Sciatic nerve (tissue), 2 donors: ENCODE measurements at regions not wholly inside any gene's neighbourhood (a gene's known extent, or its start where the extent isn't known, plus 50 kb on each side); places are given as distances from the start of the nearest gene placed in this dataset.
"Not testable (repeated sequence)": the region's sequence is repeated elsewhere in the genome, so short reads cannot be mapped to it uniquely, and the experiment has no call there.

Experiments
- ATAC-seq: fragments of 200-7000 bp; cut with Tn5 transposase; one replicate; pipeline ENCODE4 v1.9.1; 2020; ENCODE audit warnings: mild to moderate bottlenecking, moderate library complexity
- DNase-seq: peaks from one replicate; pipeline ENCODE4 v3.0.0-alpha.2; 2020; ENCODE audit warnings: low spot score
- intact Hi-C: fragments of 100-400 bp; cut with DNase I; formaldehyde crosslinking; loops from one replicate; pipeline ENCODE4 v1.14.2; 2022
- donor health status: DM: no; HTN: no; CAD: no.
- donor health status: DM: no; HTN: no; CAD: no.

GRCh38 chr13:70520275-70521036 is 412.2 kb upstream of the KLHL1 start:
- ATAC-seq (no peak), DNase-seq (no peak)
- intact Hi-C loops, result no loop called here

- no peak for DNase-seq
- no peak for ATAC-seq
- intact Hi-C loops, result no loop called here
These were observed 409.8 kb upstream of the KLHL1 start for GRCh38 chr13:70518081-70518480.

DNA sequence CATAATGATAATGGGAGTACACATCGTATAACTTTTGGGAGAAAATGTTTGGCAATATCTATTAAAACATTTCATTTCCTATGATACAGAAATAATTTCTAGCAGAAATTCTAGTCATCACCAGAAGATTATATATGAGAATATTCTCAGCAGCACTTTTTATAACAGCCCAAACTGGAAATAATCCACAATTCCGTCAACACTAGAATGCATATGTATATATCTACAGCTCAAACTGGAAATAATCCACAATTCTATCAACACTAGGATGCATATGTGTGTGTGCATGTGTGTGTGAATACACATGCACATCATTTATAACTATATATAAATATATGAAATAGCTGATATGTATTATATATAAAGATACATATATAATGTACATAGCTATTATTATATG is 408.0 kb upstream of the KLHL1 start:
- DNase-seq, result no peak
- intact Hi-C loops, result no loop called here
- no peak for ATAC-seq

DNA sequence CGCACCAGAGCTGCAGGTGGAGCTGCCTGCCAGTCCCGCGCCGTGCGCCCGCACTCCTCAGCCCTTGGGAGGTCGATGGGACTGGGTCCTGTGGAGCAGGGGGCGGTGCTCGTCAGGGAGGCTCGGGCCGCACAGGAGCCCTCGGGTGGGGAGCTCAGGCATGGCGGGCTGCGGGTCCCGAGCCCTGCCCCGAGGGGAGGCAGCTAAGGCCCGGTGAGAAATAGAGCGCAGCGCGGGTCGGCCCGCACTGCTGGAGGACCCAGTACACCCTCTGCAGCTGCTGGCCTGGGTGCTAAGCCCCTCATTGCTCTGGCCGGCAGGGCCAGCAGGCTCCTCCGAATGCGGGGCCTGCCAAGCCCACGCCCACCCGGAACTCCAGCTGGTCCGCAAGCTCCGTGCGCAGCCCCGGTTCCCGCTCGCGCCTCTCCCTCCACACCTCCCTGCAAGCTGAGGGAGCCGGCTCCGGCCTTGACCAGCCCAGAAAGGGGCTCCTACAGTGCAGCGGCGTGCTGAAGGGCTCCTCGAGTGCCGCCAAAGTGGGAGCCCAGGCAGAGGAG is 403.7 kb upstream of the KLHL1 start:
- intact Hi-C loops, result not testable (repeated sequence)

GRCh38 chr13:70505809-70506208 is 397.6 kb upstream of the KLHL1 start:
- DNase-seq, result no peak
- ATAC-seq, result no peak
- intact Hi-C loops, result no loop called here

More for the DNA sequence above, 403.7 kb upstream of the KLHL1 start:
- ATAC-seq, DNase-seq: not testable (repeated sequence)

- ATAC-seq, result no peak
- intact Hi-C loops, result no loop called here
- DNase-seq, result no peak
These were observed 394.7 kb upstream of the KLHL1 start for GRCh38 chr13:70502944-70503343.

DNA sequence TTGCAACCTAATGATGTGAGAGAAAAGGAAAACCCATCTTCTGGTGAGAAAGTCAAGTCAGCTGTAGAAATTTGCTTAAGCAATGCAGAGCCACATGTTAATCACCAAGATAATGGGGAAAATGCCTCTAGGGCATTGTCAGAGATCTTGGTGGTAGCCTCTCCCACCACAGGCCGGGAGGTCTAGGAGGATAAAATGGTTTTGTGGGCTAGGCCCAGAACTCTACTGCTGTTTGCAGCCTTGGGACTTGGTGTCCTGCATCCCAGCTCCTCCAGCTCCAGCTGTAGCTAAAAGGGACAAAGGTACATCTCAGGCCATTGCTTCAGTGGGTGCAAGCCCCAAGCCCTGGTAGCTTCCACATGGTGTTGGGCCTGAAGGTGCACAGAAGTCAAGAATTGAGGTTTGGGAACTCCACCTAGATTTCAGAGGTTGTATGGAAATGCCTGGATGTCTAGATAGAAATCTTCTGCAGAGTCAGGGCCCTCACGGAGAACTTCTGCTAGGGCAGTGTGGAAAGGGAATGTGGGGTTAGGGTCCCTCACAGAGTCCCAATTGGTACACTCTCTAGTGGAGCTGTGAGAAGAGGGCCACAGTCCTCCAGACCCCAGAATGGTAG is 382.2 kb upstream of the KLHL1 start:
- intact Hi-C loops, result no loop called here
- DNase-seq (no peak), ATAC-seq (no peak)

DNA sequence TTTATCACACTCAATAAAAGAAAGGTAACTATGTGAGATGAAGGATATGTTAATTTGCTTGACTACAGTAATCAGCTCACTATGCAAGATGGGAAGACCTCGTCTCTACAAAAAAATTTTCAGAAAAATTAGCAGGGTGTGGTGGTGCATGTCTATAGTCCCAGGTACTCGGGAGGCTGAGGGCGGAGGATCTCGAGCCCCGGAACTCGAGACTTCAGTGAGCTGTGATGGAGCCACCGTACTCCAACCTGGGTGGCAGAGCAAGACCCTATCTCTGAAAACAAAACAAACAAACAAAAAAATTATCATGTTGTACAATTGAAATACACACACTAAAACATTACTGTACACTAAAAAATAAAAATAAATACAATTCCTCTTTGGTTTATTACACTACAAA is 376.7 kb upstream of the KLHL1 start:
- no peak for ATAC-seq
- intact Hi-C loops, result no loop called here
- no peak for DNase-seq

GRCh38 chr13:70483599-70484276 is 375.5 kb upstream of the KLHL1 start:
- DNase-seq (no peak), ATAC-seq (no peak)
- intact Hi-C loops, result no loop called here

DNA sequence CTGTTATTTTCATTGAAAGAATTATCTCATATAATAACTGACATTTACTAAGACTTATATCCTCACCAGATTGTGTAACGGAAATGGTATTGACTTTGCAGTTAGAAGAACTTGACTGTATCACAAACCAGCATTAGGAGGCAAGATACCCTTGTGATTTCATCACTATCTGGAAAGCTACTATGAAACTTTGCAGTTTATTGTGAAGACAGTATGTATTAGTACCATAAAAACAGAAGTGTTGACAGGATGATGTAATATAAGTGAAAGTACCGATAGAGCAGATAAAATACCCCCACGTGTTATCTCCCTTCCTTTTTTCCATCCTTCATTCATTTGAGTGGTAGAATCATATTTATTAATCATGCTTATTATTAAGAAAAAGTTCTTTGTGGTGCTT is 365.7 kb upstream of the KLHL1 start:
- intact Hi-C loops, result no loop called here
- DNase-seq (no peak), ATAC-seq (no peak)

DNA sequence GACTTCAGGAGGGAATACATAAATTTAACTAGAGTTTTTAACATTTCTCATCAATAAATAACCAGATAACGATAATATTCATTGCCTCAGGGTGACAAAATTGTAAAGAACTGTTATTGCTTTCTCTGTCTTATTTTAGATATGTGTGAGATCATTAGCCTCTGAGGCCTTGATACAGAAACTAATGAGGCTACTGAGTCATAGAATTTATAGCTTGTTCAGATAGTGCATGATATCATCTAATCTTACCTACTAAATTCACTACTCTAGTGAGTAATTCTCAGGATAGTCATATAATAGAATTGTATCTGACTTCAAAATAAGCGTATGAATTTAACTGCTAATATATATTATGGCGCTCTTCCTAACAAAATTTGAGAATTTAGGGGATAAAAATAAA is 360.8 kb upstream of the KLHL1 start:
- intact Hi-C loops, result no loop called here
- no peak for ATAC-seq
- DNase-seq, result no peak

DNA sequence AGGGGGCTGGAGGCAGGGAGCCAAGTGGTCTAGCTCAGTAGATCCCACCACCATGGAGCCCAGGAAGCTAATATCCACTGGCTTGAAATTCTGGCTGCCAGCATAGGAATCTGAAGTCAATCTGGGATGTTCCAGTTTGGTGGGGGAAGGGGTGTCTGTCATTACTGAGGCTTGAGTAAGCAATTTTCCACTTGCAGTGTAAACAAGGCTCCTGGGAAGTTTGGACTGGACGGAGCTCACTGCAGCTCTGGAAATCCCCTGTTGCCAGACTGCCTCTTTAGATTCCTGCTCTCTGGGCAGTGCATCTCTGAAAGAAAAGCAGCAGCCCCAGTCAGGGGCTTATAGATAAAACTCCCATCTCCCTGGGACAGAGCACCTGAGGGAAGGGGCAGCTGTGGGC is 349.2 kb upstream of the KLHL1 start:
- no peak for ATAC-seq
- intact Hi-C loops, result no loop called here

GRCh38 chr13:70448820-70449219 is 340.6 kb upstream of the KLHL1 start:
- ATAC-seq, result no peak
- intact Hi-C loops, result no loop called here
- DNase-seq, result no peak

More for the DNA sequence above, 349.2 kb upstream of the KLHL1 start:
- DNase-seq, result no peak

DNA sequence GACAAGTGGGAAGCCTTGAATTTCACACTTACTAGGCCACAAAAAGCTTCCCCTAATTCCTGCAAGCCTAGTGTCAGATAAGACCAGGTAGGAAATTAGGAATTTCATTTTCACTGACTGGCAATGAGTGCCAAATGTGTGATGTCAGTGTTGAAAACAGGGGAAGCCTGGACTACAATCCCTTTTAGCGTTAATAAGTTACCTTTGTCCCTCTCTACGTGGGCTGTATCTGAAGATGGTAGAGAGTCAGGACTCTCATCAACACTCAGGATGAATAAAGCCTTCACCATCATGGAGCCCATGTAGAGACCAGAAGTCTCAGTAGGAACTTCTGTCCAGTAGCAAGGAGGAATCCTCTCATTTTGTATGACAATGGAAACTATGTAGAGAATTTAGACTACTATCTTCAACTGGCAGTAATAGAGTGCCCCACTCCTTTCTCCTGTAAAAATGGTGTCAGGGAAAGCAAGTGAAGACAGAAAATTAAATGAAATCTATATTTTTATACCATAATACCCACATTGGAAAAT is 324.1 kb upstream of the KLHL1 start:
- intact Hi-C loops, result no loop called here
- no peak for ATAC-seq
- DNase-seq, result no peak

DNA sequence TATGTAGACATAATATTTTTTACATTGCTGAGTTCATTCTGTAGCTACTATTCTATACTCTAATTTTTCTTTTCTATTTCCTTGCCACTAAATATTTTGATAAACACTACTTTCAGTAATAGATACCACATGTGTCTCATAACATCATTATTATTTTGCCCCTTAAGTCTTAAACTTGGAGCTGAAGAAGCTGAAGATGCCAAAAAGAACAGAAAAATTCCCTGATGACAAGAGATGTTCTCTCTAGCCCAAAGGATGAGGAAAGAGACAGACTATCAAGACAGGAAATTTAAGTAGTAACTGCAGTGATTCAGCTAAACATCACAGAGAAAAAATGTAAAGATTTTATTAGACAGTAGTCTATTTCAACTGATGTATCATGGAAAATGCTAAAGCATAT is 322.0 kb upstream of the KLHL1 start:
- intact Hi-C loops, result no loop called here
- DNase-seq, result no peak
- no peak for ATAC-seq

DNA sequence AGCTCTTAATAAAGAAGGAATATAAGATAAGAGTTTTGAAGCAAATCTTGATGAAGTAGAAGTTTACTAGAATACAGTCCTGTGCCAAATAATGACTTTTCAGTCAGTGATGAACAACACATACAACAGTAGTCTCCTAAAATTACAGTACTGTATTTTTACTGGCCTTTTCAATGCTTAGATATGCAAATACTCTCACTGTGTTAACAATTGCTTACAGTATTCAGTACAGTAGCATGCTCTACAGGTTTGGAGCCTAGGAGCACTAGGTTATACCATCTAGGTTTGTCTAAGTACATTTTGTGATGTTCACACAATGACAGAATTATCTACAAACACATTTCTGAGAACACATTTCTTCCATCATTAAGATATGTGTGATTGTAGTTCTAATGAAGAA is 316.7 kb upstream of the KLHL1 start:
- DNase-seq, result no peak
- ATAC-seq, result no peak
- intact Hi-C loops, result no loop called here

DNA sequence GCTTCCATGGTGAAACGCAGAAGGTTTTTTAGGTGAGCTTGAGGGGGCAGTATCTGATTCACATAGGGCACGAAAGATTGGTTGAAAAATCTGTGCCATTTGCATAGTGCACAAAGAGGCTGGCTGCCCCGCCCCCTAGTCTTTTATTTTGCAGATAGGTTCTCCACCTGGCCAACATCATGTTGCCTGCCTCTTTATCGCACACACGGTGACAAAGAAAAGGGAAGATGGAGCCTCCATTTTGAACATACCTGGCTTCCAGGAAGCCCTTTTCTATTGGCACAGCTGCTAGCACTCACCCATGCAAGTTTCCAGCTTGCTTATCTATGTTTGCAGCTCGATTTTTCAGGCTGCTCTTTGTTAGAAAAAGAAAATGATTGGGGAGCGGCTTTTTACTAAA is 316.2 kb upstream of the KLHL1 start:
- intact Hi-C loops, result no loop called here
- ATAC-seq (no peak), DNase-seq (no peak)

DNA sequence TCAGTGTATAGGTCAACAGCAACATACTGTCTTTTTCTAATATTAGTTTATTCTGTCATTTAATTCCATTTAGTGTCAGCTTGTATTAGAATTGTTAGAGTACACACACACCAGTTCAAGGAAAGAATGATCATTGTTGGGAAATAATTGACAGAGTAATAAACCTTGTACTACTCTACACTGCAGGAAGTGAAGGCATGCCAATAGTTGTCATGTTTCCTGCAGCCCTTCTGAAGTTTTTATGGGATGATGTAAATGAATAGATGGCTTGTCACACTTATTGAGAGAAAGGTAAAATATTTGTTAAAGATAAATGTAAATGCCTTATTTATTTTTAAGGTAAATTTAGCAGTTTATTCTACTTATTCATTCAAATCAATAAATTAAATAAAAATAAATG is 306.9 kb upstream of the KLHL1 start:
- intact Hi-C loops, result no loop called here
- no peak for DNase-seq
- ATAC-seq, result no peak

DNA sequence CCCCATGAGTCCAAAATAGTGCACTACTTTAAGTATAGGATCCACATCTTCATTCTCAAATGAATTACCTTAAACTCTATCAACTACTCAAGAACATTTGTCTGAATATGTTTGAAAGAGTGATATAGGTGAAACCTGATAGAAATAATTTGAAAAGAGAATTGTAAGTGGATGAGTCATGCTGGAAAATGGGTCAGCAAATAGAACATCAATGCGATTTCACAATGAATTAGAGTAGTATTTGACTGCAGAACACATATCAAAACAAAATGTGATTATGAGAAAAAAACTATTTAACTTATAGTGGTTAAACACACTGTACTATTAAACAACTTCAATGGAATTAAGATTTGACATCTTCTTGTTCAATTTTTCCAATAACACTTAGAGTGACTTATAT is 300.6 kb upstream of the KLHL1 start:
- intact Hi-C loops, result no loop called here
- DNase-seq, result no peak
- ATAC-seq, result no peak

DNA sequence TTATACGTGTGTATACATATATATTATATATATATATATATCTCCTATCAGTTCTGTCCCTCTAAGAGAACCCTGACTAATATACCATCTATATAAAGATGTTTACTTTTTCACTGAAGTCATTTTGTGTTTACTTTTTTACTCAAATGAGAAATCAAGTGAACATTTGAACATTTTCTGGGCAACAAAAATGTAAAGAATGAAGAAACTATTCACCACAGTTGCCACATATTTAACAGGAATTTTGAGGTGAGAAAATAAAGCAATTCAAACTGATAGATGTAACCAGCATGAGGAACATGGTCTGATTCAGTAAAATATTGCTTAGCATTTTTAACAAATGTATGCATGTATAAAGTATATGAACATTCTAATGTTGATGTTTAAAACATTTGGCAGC is 299.2 kb upstream of the KLHL1 start:
- intact Hi-C loops, result no loop called here
- ATAC-seq (no peak), DNase-seq (no peak)
